Pancreas (tissue), 10 donors: ENCODE measurements at regions not wholly inside any gene's neighbourhood (a gene's known extent, or its start where the extent isn't known, plus 50 kb on each side); places are given as distances from the start of the nearest gene placed in this dataset.

Experiments
- ATAC-seq, 4 donors: fragments of 200-7000 bp; cut with Tn5 transposase; one replicate each; pipeline versions ENCODE4 v1.8.0 to v1.9.1; 2020; ENCODE audit warnings: mild to moderate bottlenecking in 4 of 4, moderate library complexity in 4 of 4
- DNase-seq, 6 donors: peaks; one replicate each; pipeline ENCODE4 v3.0.0-alpha.2; 2020
- FAIRE-seq: peaks from 2 replicates; lab custom pipeline; 2012; peaks lifted over from hg19 to GRCh38; lab: Jason Lieb, UNC
- H3K27ac ChIP-seq, 4 donors: fragments of 200-600 bp; sonication (generic); 1 replicate in 3 of 4; 2 replicates in 1 of 4; pipeline versions ENCODE4 v1.5.0 to v1.8.0; 2020
- H3K27me3 ChIP-seq, 4 donors: fragments of 200-600 bp; one replicate each; pipeline ENCODE4 v1.8.0; 2021
- H3K36me3 ChIP-seq, 3 donors: fragments of 200-600 bp; sonication (generic) in 1 of 3; one replicate each; pipeline versions ENCODE4 v1.5.0 to v1.8.0; 2020 to 2021
- H3K4me1 ChIP-seq, 3 donors: fragments of 200-600 bp; one replicate each; pipeline ENCODE4 v1.8.0; 2021
- H3K4me3 ChIP-seq, 4 donors: fragments of 200-600 bp; sonication (generic) in 2 of 4; one replicate each; pipeline versions ENCODE4 v1.5.0 to v1.8.0; 2020 to 2021
- H3K9me3 ChIP-seq, 4 donors: fragments of 200-600 bp; one replicate each; pipeline ENCODE4 v1.8.0; 2021
- WGBS, 2 donors: extraction: QIAGEN DNeasy Blood & Tissue Kit; methylation state at CpG; one replicate each; pipeline ENCODE4 v1.1.7; 2013; 5-methylcytosine and 5-hydroxymethylcytosine counted together
- intact Hi-C, 3 donors: fragments of 100-400 bp; cut with DNase I; formaldehyde crosslinking; loops; one replicate each; pipeline versions ENCODE4 v1.11.1 to v1.14.2; 2022
- TF ChIP-seq, protein P1 (sequence below), 4 donors: fragments of 200-600 bp; sonication (generic) in 3 of 4; IDR thresholded peaks; one replicate each; pipeline versions ENCODE4 v1.5.0 to v1.8.0; 2021; ENCODE audit warnings: antibody characterized with exemption in 4 of 4
- donor health status: healthy with polysubstance abuse.
- donor health status: DM: no; HTN: no; CAD: no; lungs with moderate emphysema.
- donor health status: DM: no; HTN: no; CAD: no.
- donor health status: control.
- donor health status: control.
- donor health status: Bipolar disorder and iron deficiency.
- donor health status: DM: yes; HTN: yes; CAD: no.
- donor health status: DM: no; HTN: no; CAD: no.
- donor health status: DM: no; HTN: no; CAD: no.
- donor health status: DM: yes; HTN: yes; CAD: no.

- Histone ChIP-seq H3K27ac (no peak overlapping the region), H3K27me3 (no peaks in the 10 kb centered on the region), H3K9me3 (no peaks in the 10 kb centered on the region), H3K36me3 (no peaks in the 10 kb centered on the region), H3K4me1 (peaks cover 0 to 7% (median 0%) of the 10 kb centered on the region in 3 donors), H3K4me3 (no peak overlapping the region)
- ATAC-seq (peak in 3 of 4 donors; percentile 56 to 86 (median 68)), FAIRE-seq (no peak), DNase-seq (no peak)
- TF ChIP-seq, protein P1, sequence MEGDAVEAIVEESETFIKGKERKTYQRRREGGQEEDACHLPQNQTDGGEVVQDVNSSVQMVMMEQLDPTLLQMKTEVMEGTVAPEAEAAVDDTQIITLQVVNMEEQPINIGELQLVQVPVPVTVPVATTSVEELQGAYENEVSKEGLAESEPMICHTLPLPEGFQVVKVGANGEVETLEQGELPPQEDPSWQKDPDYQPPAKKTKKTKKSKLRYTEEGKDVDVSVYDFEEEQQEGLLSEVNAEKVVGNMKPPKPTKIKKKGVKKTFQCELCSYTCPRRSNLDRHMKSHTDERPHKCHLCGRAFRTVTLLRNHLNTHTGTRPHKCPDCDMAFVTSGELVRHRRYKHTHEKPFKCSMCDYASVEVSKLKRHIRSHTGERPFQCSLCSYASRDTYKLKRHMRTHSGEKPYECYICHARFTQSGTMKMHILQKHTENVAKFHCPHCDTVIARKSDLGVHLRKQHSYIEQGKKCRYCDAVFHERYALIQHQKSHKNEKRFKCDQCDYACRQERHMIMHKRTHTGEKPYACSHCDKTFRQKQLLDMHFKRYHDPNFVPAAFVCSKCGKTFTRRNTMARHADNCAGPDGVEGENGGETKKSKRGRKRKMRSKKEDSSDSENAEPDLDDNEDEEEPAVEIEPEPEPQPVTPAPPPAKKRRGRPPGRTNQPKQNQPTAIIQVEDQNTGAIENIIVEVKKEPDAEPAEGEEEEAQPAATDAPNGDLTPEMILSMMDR (IDR thresholded peaks at IDR 0.05) = no peak
- intact Hi-C loops = no loop called here
- WGBS, 2 donors = 28 to 32% methylated on average over 6 of the region's 6 CpGs
Measured at GRCh38 chr2:105460048-105460732, 61.3 kb upstream of the FHL2 start.

DNA sequence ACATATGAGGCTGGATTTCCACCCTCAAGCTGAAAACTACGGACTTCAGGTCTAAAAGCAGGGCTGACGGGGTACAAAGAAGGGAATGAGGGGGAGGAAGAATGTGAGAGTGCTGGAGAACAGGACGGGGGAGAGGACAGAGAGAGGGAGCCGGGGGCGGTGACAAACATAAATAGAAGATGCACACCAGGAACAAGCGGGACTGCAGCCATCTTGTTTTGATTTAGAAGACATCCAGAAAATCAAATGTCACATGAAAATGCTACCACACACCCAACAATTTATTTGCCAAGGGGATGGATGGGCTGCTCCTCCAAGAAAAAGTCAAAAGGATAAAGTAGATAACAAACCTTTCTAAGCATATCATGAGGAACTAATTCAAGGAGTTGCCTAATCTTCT lies 59.2 kb upstream of the FHL2 start:
- no peak overlapping the region for H3K4me3 ChIP-seq
- peaks cover 0 to 9% (median 0%) of the 10 kb centered on the region in 3 donors for H3K4me1 ChIP-seq
- H3K9me3 ChIP-seq = no peaks in the 10 kb centered on the region
- no peaks in the 10 kb centered on the region for H3K36me3 ChIP-seq
- FAIRE-seq (no peak), ATAC-seq (no peak), DNase-seq (no peak)
- WGBS, 2 donors = 87 to 93% methylated on average over 6 of the region's 6 CpGs
- intact Hi-C loops = no loop called here
- no peaks in the 10 kb centered on the region for H3K27me3 ChIP-seq
- no peak overlapping the region for H3K27ac ChIP-seq
- TF ChIP-seq, protein P1 (IDR thresholded peaks at IDR 0.05) = no peak

DNA sequence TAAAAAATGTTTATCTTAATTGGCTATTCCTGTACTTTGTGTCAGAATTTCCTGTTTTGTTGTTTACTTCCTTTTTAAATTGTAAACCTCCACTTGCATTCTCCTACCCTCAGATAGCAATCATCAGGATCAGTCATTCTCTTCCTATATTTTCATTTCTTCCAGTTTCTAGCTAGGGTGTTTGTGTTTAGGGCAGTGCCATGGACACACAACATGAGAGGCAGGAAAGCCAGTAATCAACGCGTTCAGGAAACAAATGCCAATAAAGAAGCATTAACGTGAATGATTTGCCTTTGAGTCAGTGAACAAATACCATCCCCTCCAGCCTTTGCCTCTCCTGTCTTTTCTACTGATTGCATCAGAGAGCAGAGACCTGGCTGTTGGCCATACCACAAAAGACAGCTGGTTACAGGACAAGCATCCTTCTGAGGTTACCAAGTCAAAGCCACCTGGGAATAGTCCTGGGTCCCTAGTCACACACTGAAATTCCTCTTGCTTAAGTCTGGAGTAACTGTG lies 56.7 kb upstream of the FHL2 start:
- peak in 3 of 4 donors; percentile 52 to 79 (median 61) for ATAC-seq
- Histone ChIP-seq H3K9me3 (no peaks in the 10 kb centered on the region), H3K36me3 (no peaks in the 10 kb centered on the region), H3K27me3 (no peaks in the 10 kb centered on the region), H3K4me3 (no peak overlapping the region), H3K27ac (peak overlapping the region in 1 of 4 donors; percentile 30), H3K4me1 (peaks cover 0 to 9% (median 0%) of the 10 kb centered on the region in 3 donors)
- FAIRE-seq = no peak
- TF ChIP-seq, protein P1 (IDR thresholded peaks at IDR 0.05) = no peak
- DNase-seq = peak in 2 of 6 donors; percentile 10 to 43
- 14 to 23% methylated on average over 3 of the region's 3 CpGs for WGBS, 2 donors
- intact Hi-C loops = no loop called here

- FAIRE-seq (no peak), ATAC-seq (peak; percentile 61 to 86 (median 76)), DNase-seq (no peak)
- Histone ChIP-seq H3K4me1 (peaks cover 0 to 9% (median 0%) of the 10 kb centered on the region in 3 donors), H3K9me3 (no peaks in the 10 kb centered on the region), H3K27ac (peak overlapping the region in 1 of 4 donors; percentile 30), H3K36me3 (no peaks in the 10 kb centered on the region), H3K27me3 (no peaks in the 10 kb centered on the region), H3K4me3 (no peak overlapping the region)
- WGBS, 2 donors = 48 to 59% methylated on average over 6 of the region's 6 CpGs
- TF ChIP-seq, protein P1 (IDR thresholded peaks at IDR 0.05) = no peak
- intact Hi-C loops = no loop called here
Measured at GRCh38 chr2:105454801-105455485, 56.1 kb upstream of the FHL2 start.
